ENCODE measurements at regions not wholly inside any gene's neighbourhood (a gene's known extent, or its start where the extent isn't known, plus 50 kb on each side); places are given as distances from the start of the nearest gene placed in this dataset.

- H3K4me2 ChIP-seq (ENCODE audit: insufficient read depth, low read length): no peak overlapping the region
- H3K4me3 ChIP-seq: no peak overlapping the region
- H3K9ac ChIP-seq (ENCODE audit: insufficient read depth in 1 of 2, low read depth in 2 of 2, low read length in 2 of 2): no peak overlapping the region
- no peak overlapping the region for H2AFZ ChIP-seq (ENCODE audit: low read depth, low read length)
- H3K9me1 ChIP-seq (ENCODE audit: control insufficient read depth, insufficient read depth, low read length): no peaks in the 10 kb centered on the region
- BruUV-seq (replicated peaks): no TSS peak
- H3K36me3 ChIP-seq (ENCODE audit: control insufficient read depth, insufficient read depth, low read length): no peaks in the 10 kb centered on the region
- no peak overlapping the region for H3K27ac ChIP-seq (ENCODE audit: extremely low read depth, low read depth, low read length)
- ATAC-seq (no peak), FAIRE-seq (no peak), DNase-seq (ENCODE audit: extremely low read depth in 1 of 4, low spot score in 3 of 4) (no peak)
- WGBS (ENCODE audit: insufficient coverage, low coverage, missing lambda C conversion rate): 0% methylated on average over 3 of the region's 3 CpGs
- no peaks in the 10 kb centered on the region for H3K79me2 ChIP-seq (ENCODE audit: control insufficient read depth, insufficient read depth, low read length)
- POLR2A ChIA-PET: no interaction called here
- intact Hi-C loops (cut with micrococcal nuclease): no loop called here
- no peaks in the 10 kb centered on the region for H3K4me1 ChIP-seq (replicated peaks in 1 of 2; ENCODE audit: control insufficient read depth in 2 of 2, insufficient read depth in 2 of 2, low read length in 2 of 2)
- in situ Hi-C loops (cut with MboI): no loop called here
- no peaks in the 10 kb centered on the region for H4K20me1 ChIP-seq (replicated peaks; ENCODE audit: control insufficient read depth, insufficient read depth, low read length)
- no peaks in the 10 kb centered on the region for H3K27me3 ChIP-seq (ENCODE audit: control insufficient read depth in 2 of 2, insufficient read depth in 2 of 2, low read length in 2 of 2)
- TF ChIP-seq HIVEP1 (CRISPR knock-in tag; IDR thresholded peaks at IDR 0.05) (no peak), HINFP (tag; conservative IDR thresholded peaks at IDR 0.05; ENCODE audit: low read depth) (no peak), ZNF507 (tag; conservative IDR thresholded peaks at IDR 0.05) (no peak), TOE1 (IDR thresholded peaks at IDR 0.05; ENCODE audit: borderline replicate concordance) (no peak), TOE1 (CRISPR knock-in tag; IDR thresholded peaks at IDR 0.05; ENCODE audit: borderline replicate concordance, low read depth) (no peak), ZNF717 (CRISPR knock-in tag; IDR thresholded peaks at IDR 0.05) (no peak), USF1 (CRISPR knock-in tag; IDR thresholded peaks at IDR 0.05) (no peak), NCOR1 (IDR thresholded peaks at IDR 0.05) (no peak), ZNF280A (IDR thresholded peaks at IDR 0.05; ENCODE audit: low read depth, partially characterized antibody) (no peak), HLTF (IDR thresholded peaks at IDR 0.05) (no peak), LCOR (CRISPR knock-in tag; IDR thresholded peaks at IDR 0.05) (no peak), MCM2 (IDR thresholded peaks at IDR 0.05; ENCODE audit: low read depth) (no peak), HNRNPUL1 (IDR thresholded peaks at IDR 0.05; ENCODE audit: low read length) (no peak), ZBTB17 (CRISPR knock-in tag; IDR thresholded peaks at IDR 0.05) (no peak), E4F1 (CRISPR knock-in tag; IDR thresholded peaks at IDR 0.05; ENCODE audit: borderline replicate concordance) (no peak), HEY1 (CRISPR knock-in tag; IDR thresholded peaks at IDR 0.05; ENCODE audit: borderline replicate concordance) (no peak)
- CTCF ChIA-PET (ENCODE audit: low intra/inter-chr PET ratio): no interaction called here
- H3K9me3 ChIP-seq (replicated peaks; ENCODE audit: control insufficient read depth, insufficient read depth, low read depth, low read length): no peaks in the 10 kb centered on the region
Observed at GRCh38 chrX:20666331-20666730, 399.6 kb upstream of the RPS6KA3 start.

Data from K562 (cell line).